Stimulated activated effector memory CD8-positive, alpha-beta T cell treated with anti-CD3 and anti-CD28 coated beads, Interleukin-12 subunit alpha, Interleukin-12 subunit beta, amount 100 ng/mL, for 72 hours (primary cell): ENCODE measurements at regions not wholly inside any gene's neighbourhood (a gene's known extent, or its start where the extent isn't known, plus 50 kb on each side); places are given as distances from the start of the nearest gene placed in this dataset.
"Not testable (repeated sequence)": the region's sequence is repeated elsewhere in the genome, so short reads cannot be mapped to it uniquely, and the experiment has no call there.

Experiments used
- ATAC-seq: fragments of 150-1000 bp; cut with Tn5 transposase; 2 replicates; pipeline ENCODE4 v1.10.0; 2021
- DNase-seq, 2 donors: peaks; one replicate each; pipeline ENCODE4 v3.0.0; 2021 to 2022; ENCODE audit warnings: low spot score in 2 of 2
- H3K27ac Mint-ChIP-seq: one replicate; pipeline ENCODE4 v1.8.0; 2022; ENCODE audit warnings: mild to moderate bottlenecking, mixed read lengths
- H3K36me3 Mint-ChIP-seq: one replicate; pipeline ENCODE4 v1.8.0; 2022; ENCODE audit warnings: mild to moderate bottlenecking, mixed read lengths
- H3K4me1 Mint-ChIP-seq: one replicate; pipeline ENCODE4 v1.8.0; 2022; ENCODE audit warnings: mixed read lengths
- H3K4me3 Mint-ChIP-seq: one replicate; pipeline ENCODE4 v1.8.0; 2022; ENCODE audit warnings: mild to moderate bottlenecking, mixed read lengths
- H3K9me3 Mint-ChIP-seq: one replicate; pipeline ENCODE4 v1.8.0; 2022; ENCODE audit warnings: mixed read lengths

DNA sequence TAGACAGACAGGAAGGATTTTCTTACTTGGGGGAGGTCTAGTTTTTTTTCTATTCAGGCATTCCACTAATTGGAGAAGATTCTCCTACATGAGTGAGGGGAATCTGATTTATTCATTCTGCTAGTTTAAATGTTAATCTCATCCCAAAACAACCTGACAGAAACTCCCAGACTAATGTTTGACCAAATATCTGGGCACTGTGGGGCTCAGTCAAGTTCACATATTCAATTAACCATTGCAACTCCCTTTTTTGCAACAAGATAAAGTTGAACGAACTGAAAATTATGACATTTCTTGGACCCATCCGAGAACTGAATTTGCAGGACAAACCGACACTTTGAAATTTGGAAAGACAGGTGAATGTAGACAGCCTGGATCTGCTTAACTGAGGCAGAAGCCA, 194.4 kb upstream of the PTER start:
- no peaks in the 10 kb centered on the region for H3K36me3 Mint-ChIP-seq
- ATAC-seq (no peak), DNase-seq (no peak)
- no peaks in the 10 kb centered on the region for H3K4me1 Mint-ChIP-seq
- H3K27ac Mint-ChIP-seq: no peak overlapping the region
- no peak overlapping the region for H3K4me3 Mint-ChIP-seq
- H3K9me3 Mint-ChIP-seq: no peaks in the 10 kb centered on the region

DNA sequence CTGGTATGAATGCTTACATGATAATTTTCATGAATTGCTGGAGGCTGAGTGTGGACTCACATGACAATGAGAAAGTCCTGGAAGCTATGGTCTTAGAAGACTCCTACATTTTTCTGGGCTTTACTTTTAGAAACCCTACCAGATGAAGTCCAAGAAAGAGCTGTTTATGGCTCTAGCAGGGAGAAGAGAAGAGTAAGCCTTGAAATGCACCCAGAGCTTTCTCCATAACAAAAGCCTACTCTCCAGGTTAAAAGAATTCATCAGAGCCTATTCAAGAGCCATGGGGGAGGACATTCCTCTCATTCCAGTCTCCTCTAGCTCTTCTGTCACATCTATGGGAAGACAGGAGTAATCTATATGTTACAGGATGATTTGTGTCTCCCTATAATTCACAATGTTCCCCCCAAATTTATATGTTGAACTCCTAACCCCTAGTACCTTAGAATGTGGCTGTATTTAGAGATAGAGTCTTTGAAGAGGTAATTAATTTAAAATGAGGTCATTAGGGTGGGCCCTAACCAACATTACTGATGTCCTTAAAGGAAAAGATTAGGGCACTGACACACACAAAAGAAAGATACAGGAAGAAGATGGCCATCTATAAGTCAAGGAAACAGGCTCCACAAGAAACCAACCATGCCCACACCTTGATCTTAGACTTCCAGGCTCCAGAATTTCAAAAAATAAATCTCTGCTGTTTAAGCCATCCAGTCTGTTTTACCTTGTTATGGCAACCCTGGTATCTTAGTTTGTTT, 193.8 kb upstream of the PTER start:
- Mint-ChIP-seq H3K36me3 (no peaks in the 10 kb centered on the region), H3K9me3 (no peaks in the 10 kb centered on the region), H3K4me3 (no peak overlapping the region), H3K4me1 (no peaks in the 10 kb centered on the region), H3K27ac (no peak overlapping the region)
- DNase-seq (no peak), ATAC-seq (no peak)

DNA sequence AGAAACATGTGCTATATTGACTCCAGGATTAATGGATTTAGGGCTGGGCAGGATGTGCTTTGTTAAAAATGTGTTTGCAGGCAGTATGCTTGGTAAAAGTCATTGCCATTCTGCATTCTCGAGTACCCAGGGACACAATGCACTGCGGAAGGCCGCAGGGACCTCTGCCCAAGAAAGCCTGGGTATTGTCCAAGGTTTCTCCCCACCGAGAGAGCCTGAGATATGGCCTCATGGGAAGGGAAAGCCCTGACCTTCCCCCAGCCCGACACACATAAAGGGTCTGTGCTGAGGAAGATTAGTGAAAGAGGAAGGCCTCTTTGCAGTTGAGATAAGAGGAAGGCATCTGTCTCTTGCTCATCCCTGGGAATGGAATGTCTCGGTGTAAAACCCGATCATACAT, 186.7 kb upstream of the PTER start:
- DNase-seq, H3K4me3 Mint-ChIP-seq, H3K36me3 Mint-ChIP-seq: not testable (repeated sequence)

DNA sequence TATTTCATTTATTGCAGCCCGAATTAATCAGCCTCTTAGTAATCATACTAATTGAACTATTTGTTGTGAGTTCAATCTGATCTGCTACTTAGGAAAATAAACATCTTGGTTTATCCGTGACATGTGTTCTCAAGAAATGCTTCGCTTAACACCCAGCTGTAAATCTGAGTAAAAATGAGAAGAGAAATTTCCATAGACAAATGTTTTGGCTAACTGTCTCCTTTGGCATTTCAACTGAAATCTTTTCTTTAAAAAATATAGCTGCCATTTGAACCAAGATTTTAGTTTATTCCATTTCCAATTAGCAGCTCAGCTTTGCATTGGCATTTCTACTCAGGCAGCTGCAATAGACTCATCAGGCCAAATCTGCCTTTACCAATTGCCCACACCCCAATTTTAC, 180.5 kb upstream of the PTER start:
- DNase-seq (no peak), ATAC-seq (no peak)
- Mint-ChIP-seq H3K36me3 (no peaks in the 10 kb centered on the region), H3K4me1 (no peaks in the 10 kb centered on the region), H3K27ac (no peak overlapping the region), H3K4me3 (no peak overlapping the region), H3K9me3 (peaks cover 9% of the 10 kb centered on the region)

More for the DNA sequence above, 186.7 kb upstream of the PTER start:
- H3K4me1 Mint-ChIP-seq, H3K9me3 Mint-ChIP-seq, ATAC-seq, H3K27ac Mint-ChIP-seq: not testable (repeated sequence)

DNA sequence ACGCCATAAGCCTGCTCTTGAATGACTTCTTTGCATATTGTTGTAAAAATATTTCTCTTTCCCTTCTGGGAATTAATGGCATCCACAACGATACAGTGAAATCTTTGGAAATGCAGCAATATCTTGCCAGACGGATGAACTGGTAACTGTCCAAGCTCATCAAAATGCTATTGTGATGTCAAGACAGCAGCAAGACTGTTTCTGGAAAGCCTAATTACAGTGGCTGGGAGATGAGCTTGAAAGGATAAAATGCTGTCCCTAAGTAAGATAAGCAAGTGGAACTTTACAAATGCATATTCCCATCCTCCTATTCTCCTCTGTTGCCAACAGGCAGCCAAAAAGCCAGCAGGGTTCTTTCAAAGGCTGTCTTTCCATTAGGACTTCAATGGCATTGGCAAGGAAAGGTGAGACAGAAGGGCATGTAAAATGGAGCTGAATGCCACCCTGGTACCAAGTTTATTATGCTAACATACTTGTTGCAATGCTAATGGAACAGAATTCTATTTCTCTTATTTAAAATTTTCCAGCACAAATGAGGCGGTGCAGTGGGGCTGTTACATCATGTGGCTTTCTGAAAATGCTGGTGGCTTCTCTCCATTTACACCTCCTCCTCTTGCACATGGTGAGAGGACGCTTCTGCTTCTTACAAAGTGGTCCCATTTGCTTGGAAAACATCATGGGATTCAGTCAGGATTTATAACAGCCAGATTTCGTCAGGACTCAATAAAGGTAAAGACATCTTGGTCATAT, 178.3 kb upstream of the PTER start:
- Mint-ChIP-seq H3K36me3 (no peaks in the 10 kb centered on the region), H3K4me3 (no peak overlapping the region), H3K4me1 (no peaks in the 10 kb centered on the region), H3K9me3 (peaks cover 9% of the 10 kb centered on the region), H3K27ac (no peak overlapping the region)
- DNase-seq: no peak
- no peak for ATAC-seq

GRCh38 chr10:16259726-16260125, 177.1 kb upstream of the PTER start:
- no peaks in the 10 kb centered on the region for H3K4me1 Mint-ChIP-seq
- no peak for DNase-seq
- H3K9me3 Mint-ChIP-seq: peaks cover 9% of the 10 kb centered on the region
- H3K36me3 Mint-ChIP-seq: no peaks in the 10 kb centered on the region
- H3K4me3 Mint-ChIP-seq: no peak overlapping the region
- ATAC-seq: no peak
- no peak overlapping the region for H3K27ac Mint-ChIP-seq

DNA sequence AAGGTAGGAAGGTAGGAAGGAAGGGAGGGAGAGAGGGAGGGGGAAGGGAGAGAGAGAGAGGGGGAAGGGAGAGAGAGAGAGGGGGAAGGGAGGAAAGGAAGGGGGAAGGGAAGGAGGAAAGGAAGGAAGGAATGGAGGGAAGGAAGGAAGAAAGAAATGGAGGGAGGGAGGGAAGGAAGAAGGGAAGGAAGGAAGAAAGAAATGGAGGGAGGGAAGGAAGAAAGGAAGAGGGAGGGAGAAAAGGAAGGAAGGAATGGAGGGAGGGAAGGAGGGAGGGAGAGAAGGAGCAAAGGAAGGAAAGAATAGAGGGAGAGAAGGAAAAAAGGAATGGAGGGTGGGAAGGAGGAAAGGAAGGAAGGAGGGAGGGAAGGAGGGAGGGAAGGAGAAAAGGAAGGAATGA, 176.4 kb upstream of the PTER start:
- Mint-ChIP-seq H3K36me3 (no peaks in the 10 kb centered on the region), H3K9me3 (peaks cover 9% of the 10 kb centered on the region), H3K4me1 (no peaks in the 10 kb centered on the region), H3K4me3 (no peak overlapping the region), H3K27ac (no peak overlapping the region)
- no peak for ATAC-seq
- DNase-seq: no peak

- Mint-ChIP-seq H3K4me3 (no peak overlapping the region), H3K4me1 (no peaks in the 10 kb centered on the region), H3K27ac (no peak overlapping the region), H3K36me3 (no peaks in the 10 kb centered on the region), H3K9me3 (no peaks in the 10 kb centered on the region)
- ATAC-seq (no peak), DNase-seq (no peak)
Observed at GRCh38 chr10:16271571-16271970, 165.2 kb upstream of the PTER start.

- Mint-ChIP-seq H3K4me1 (no peaks in the 10 kb centered on the region), H3K9me3 (peaks cover 3% of the 10 kb centered on the region), H3K36me3 (no peaks in the 10 kb centered on the region), H3K27ac (no peak overlapping the region), H3K4me3 (no peak overlapping the region)
- ATAC-seq (no peak), DNase-seq (no peak)
Observed at GRCh38 chr10:16274911-16275310, 161.9 kb upstream of the PTER start.

DNA sequence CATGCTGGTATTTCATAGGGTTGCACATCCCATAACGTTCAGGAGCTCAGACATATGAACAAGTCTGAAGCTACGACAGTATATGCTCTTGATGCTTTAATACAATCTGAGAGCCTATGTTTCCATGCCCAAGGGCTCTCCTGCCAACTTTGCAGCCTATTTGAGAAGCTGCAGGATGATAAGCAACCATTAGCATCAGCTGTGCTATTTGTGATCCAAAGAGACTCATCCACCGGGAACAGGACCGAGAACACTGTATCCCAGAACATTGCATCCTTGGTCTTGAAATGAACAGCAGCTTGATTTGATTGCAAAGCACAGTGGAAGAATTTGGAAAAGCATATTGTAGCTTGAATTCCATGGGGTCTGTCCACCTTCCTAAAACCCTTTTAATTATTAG, 156.2 kb upstream of the PTER start:
- Mint-ChIP-seq H3K27ac (no peak overlapping the region), H3K4me1 (no peaks in the 10 kb centered on the region), H3K36me3 (no peaks in the 10 kb centered on the region), H3K9me3 (peaks cover 6% of the 10 kb centered on the region), H3K4me3 (no peak overlapping the region)
- DNase-seq: no peak
- no peak for ATAC-seq

DNA sequence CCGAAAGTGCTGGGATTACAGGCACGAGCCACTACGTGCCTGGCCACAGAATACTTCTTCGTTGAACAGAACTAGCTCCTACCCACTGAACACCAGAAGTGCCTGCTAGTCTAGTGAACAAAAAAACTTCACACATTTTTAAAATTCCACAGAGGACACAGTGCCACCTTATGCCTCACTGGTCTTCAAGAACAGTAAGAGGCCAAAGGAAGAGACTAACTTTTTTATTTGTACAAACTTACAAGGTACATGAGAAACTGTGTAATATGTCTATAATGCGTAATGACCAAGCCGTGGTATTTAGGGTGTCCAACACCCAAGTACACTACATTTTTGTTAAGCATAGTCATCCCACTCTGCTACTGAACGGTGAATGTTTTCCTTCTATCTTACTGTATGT, 144.4 kb upstream of the PTER start:
- Mint-ChIP-seq H3K36me3 (no peaks in the 10 kb centered on the region), H3K4me1 (no peaks in the 10 kb centered on the region), H3K27ac (no peak overlapping the region), H3K4me3 (no peak overlapping the region), H3K9me3 (peaks cover 5% of the 10 kb centered on the region)
- DNase-seq (no peak), ATAC-seq (no peak)

DNA sequence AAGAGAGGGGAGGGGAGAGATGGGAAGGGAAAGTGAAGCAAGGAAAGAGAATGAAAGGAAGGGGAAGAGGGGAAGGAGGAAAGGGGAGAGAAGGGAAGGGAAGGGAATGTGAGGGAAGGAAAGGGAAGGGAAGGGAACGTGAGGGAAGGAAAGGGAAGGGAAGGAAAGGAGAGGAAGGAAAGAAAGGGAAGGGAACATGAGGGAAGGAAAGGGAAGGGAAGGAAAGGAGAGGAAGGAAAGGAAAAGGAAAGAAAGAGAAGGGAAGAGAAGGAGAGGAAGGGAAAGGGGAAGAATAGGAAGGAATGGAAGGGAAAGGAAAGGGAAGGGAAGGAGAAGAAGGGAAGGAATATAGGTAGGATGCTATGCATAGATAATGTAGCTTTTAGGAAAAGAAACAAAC, 139.7 kb upstream of the PTER start:
- H3K9me3 Mint-ChIP-seq: no peaks in the 10 kb centered on the region
- no peak overlapping the region for H3K4me3 Mint-ChIP-seq
- DNase-seq: no peak
- H3K4me1 Mint-ChIP-seq: no peaks in the 10 kb centered on the region
- H3K36me3 Mint-ChIP-seq: no peaks in the 10 kb centered on the region
- no peak overlapping the region for H3K27ac Mint-ChIP-seq
- no peak for ATAC-seq

DNA sequence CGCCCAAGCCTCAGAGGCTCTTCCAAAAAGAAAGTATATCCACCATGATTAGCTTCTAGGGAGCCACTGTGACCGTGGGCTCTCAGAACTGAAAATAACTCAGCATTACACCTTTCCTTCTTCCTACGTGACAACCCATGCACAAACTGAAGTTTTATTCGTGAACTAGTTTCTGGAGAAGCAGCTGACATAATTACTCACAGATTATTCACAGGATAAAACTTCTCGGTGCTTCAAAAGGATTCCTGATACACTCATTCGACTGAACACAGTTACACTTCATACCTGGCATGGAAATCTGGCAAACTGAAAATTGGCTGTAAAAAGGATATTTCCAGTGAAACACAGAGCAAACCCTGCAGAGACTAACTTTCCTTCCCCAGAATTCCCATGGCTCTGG, 139.2 kb upstream of the PTER start:
- Mint-ChIP-seq H3K4me1 (no peaks in the 10 kb centered on the region), H3K9me3 (no peaks in the 10 kb centered on the region), H3K36me3 (no peaks in the 10 kb centered on the region), H3K27ac (no peak overlapping the region), H3K4me3 (no peak overlapping the region)
- ATAC-seq: no peak
- DNase-seq: no peak

DNA sequence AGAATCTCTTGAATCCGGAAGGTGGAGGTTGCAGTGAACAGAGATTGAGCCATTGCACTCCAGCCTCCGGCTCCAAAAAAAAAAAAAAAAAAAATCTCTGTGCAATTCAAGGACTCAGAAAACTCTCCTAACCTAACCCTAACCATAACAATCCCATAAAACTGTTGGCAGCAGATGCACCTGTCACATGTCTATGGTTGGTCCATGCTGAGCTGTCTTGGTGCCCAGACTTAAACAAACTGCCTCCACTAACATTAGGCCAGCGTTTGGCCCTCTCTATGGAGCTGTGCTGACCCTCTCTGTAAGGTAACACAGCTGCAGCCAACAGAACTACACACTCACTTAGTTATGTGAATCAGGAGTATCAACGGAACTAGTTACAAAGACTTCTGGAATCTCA, 132.5 kb upstream of the PTER start:
- no peak overlapping the region for H3K27ac Mint-ChIP-seq
- no peaks in the 10 kb centered on the region for H3K4me1 Mint-ChIP-seq
- H3K9me3 Mint-ChIP-seq: no peaks in the 10 kb centered on the region
- DNase-seq: no peak
- no peaks in the 10 kb centered on the region for H3K36me3 Mint-ChIP-seq
- ATAC-seq: no peak
- no peak overlapping the region for H3K4me3 Mint-ChIP-seq

DNA sequence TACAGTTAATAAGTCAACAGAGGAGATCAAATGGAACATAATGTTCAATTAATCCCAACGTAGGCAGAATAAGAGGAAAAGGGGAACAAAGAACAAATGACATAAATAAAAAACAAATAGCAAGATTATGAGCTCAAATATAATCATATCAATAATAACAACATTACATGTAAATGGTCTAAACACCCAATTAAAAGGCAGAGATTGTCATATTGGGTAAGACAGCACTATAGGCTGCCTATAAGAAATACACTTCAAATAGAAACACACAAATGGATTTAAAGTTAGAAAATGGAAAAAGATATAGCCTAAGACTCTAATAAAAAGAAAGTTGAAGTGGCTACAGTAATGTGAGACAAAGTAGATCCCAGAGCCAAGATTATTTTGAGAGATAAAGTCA, 126.4 kb upstream of the PTER start:
- Mint-ChIP-seq H3K4me3 (no peak overlapping the region), H3K27ac (no peak overlapping the region), H3K9me3 (peaks cover 9% of the 10 kb centered on the region), H3K36me3 (no peaks in the 10 kb centered on the region), H3K4me1 (no peaks in the 10 kb centered on the region)
- DNase-seq (no peak), ATAC-seq (no peak)

DNA sequence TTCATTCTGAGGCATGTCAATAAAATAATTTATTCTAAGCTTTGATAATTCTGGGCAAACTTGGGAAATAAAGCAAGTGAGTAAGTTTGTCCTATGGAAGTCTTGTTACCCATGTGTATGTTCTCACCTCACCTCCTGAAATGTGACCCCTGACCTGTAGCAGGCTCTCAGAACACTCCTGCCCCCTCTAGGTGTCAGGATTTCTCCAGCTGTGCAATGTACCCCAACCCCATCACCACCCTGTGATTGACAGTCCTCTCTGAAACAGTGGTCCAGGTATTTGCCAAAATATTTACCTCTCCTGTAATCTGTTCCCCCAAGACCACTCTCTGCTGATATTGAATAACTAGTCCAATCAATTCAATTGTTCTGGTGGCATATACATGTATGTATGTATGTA, 122.6 kb upstream of the PTER start:
- Mint-ChIP-seq H3K4me3 (no peak overlapping the region), H3K27ac (no peak overlapping the region), H3K36me3 (no peaks in the 10 kb centered on the region), H3K4me1 (no peaks in the 10 kb centered on the region), H3K9me3 (peaks cover 9% of the 10 kb centered on the region)
- no peak for DNase-seq
- no peak for ATAC-seq
